CD14-positive monocyte (primary cell): ENCODE measurements at regions not wholly inside any gene's neighbourhood (a gene's known extent, or its start where the extent isn't known, plus 50 kb on each side); places are given as distances from the start of the nearest gene placed in this dataset.

Experiments
- DNase-seq, 3 donors: peaks; one replicate each; pipeline ENCODE4 v3.0.0-alpha.2; 2011 to 2022
- H2AFZ ChIP-seq: 2 replicates; pipeline ENCODE4 v1.6.0; 2012; ENCODE audit warnings: mild to moderate bottlenecking, low read depth, low read length, inconsistent platforms; ENCODE audit not compliant: insufficient read depth, poor library complexity, severe bottlenecking
- H3K27ac ChIP-seq, 2 donors: 1 replicate in 1 of 2; 2 replicates in 1 of 2; pipeline ENCODE4 v1.5.1; 2012 to 2013; ENCODE audit warnings: low read length in 2 of 2, control low read depth in 1 of 2, inconsistent platforms in 1 of 2, low read depth in 1 of 2, mild to moderate bottlenecking in 1 of 2
- H3K27me3 ChIP-seq, 2 donors: one replicate each; pipeline versions ENCODE4 v1.6.0 to v1.6.1; 2011 to 2013; ENCODE audit warnings: low read length in 2 of 2; ENCODE audit not compliant: control insufficient read depth in 2 of 2, insufficient read depth in 2 of 2
- H3K36me3 ChIP-seq, 2 donors: replicated peaks in 1 of 2; 1 replicate in 1 of 2; 2 replicates in 1 of 2; pipeline versions ENCODE4 v1.5.1 to v1.6.1; 2012 to 2013; ENCODE audit warnings: low read length in 2 of 2, control low read depth in 1 of 2, inconsistent platforms in 1 of 2, mild to moderate bottlenecking in 1 of 2; ENCODE audit not compliant: insufficient read depth in 2 of 2, control insufficient read depth in 1 of 2
- H3K4me1 ChIP-seq, 2 donors: 1 replicate in 1 of 2; 2 replicates in 1 of 2; pipeline versions ENCODE4 v1.5.1 to v1.6.1; 2012 to 2013; ENCODE audit warnings: low read length in 2 of 2, control low read depth in 1 of 2, inconsistent platforms in 1 of 2, mild to moderate bottlenecking in 1 of 2, moderate library complexity in 1 of 2; ENCODE audit not compliant: insufficient read depth in 2 of 2, control insufficient read depth in 1 of 2
- H3K4me2 ChIP-seq: replicated peaks from 2 replicates; pipeline ENCODE3; 2012; ENCODE audit warnings: low read length, moderate library complexity, mild to moderate bottlenecking; ENCODE audit not compliant: poor library complexity, severe bottlenecking; ENCODE audit errors: extremely low read depth
- H3K4me3 ChIP-seq, 3 experiments: fragments of 200-600 bp in 1 of 3; sonication (generic) in 1 of 3; replicated peaks in 1 of 3; 1 replicate in 2 of 3; 2 replicates in 1 of 3; pipeline ENCODE4 v1.5.1; 2011 to 2013; ENCODE audit warnings: low read length in 3 of 3, mild to moderate bottlenecking in 3 of 3, control low read depth in 2 of 3, low read depth in 2 of 3, inconsistent platforms in 1 of 3, moderate library complexity in 1 of 3
- H3K79me2 ChIP-seq: 2 replicates; pipeline ENCODE4 v1.6.0; 2012; ENCODE audit warnings: mild to moderate bottlenecking, control low read depth, inconsistent platforms, low read length, moderate library complexity; ENCODE audit not compliant: insufficient read depth
- H3K9ac ChIP-seq: 2 replicates; pipeline ENCODE4 v1.6.0; 2017; ENCODE audit warnings: low read length, mild to moderate bottlenecking; ENCODE audit not compliant: insufficient read depth, poor library complexity, severe bottlenecking
- H3K9me3 ChIP-seq, 2 donors: replicated peaks in 1 of 2; 1 replicate in 1 of 2; 2 replicates in 1 of 2; pipeline versions ENCODE4 v1.5.1 to v1.6.1; 2012 to 2013; ENCODE audit warnings: low read length in 2 of 2, control low read depth in 1 of 2; ENCODE audit not compliant: control insufficient read depth in 1 of 2, insufficient read depth in 1 of 2
- H4K20me1 ChIP-seq: 2 replicates; pipeline ENCODE4 v1.6.0; 2012; ENCODE audit warnings: mild to moderate bottlenecking, low read length, control low read depth, moderate library complexity; ENCODE audit not compliant: insufficient read depth
- H3K27ac Mint-ChIP-seq, 7 donors: one replicate each; pipeline ENCODE4 v1.8.0; 2020; ENCODE audit warnings: mild to moderate bottlenecking in 7 of 7, mixed read lengths in 7 of 7, moderate library complexity in 6 of 7, inconsistent platforms in 2 of 7
- H3K27me3 Mint-ChIP-seq, 3 donors: one replicate each; pipeline ENCODE4 v1.8.0; 2021 to 2022; ENCODE audit warnings: low read depth in 3 of 3, mild to moderate bottlenecking in 3 of 3, mixed read lengths in 3 of 3, moderate library complexity in 3 of 3, inconsistent platforms in 1 of 3
- H3K36me3 Mint-ChIP-seq, 2 donors: one replicate each; pipeline ENCODE4 v1.8.0; 2020; ENCODE audit warnings: mixed read lengths in 2 of 2, inconsistent platforms in 1 of 2, mild to moderate bottlenecking in 1 of 2
- H3K4me1 Mint-ChIP-seq: one replicate; pipeline ENCODE4 v1.8.0; 2020; ENCODE audit warnings: mild to moderate bottlenecking, mixed read lengths
- H3K4me3 Mint-ChIP-seq, 2 donors: one replicate each; pipeline ENCODE4 v1.8.0; 2020; ENCODE audit warnings: mild to moderate bottlenecking in 2 of 2, mixed read lengths in 2 of 2, moderate library complexity in 1 of 2
- H3K9me3 Mint-ChIP-seq, 7 donors: one replicate each; pipeline ENCODE4 v1.8.0; 2020 to 2022; ENCODE audit warnings: mixed read lengths in 7 of 7, mild to moderate bottlenecking in 6 of 7, moderate library complexity in 6 of 7, inconsistent platforms in 2 of 7
- CTCF ChIP-seq: fragments of 200-600 bp; IDR thresholded peaks from one replicate; pipeline ENCODE4 v1.8.0; 2022; ENCODE audit warnings: antibody characterized with exemption, mild to moderate bottlenecking
- WGBS: methylation state at CpG from one replicate; pipeline ENCODE4 v1.1.5; 2013; ENCODE audit warnings: missing lambda C conversion rate; ENCODE audit not compliant: insufficient coverage; 5-methylcytosine and 5-hydroxymethylcytosine counted together
- intact Hi-C, 2 donors: fragments of 100-400 bp; cut with micrococcal nuclease; formaldehyde crosslinking; loops; one replicate each; pipeline versions ENCODE4 v1.15.0 to v1.15.1; 2023

- intact Hi-C loops: no loop called here
- peaks cover 63% of the 10 kb centered on the region for H3K4me1 Mint-ChIP-seq
- 85% methylated on average over 4 of the region's 8 CpGs for WGBS
Observed at GRCh38 chr10:98320486-98321185, 52.6 kb upstream of the LOXL4 start.

GRCh38 chr10:98318861-98319260 is 50.9 kb upstream of the LOXL4 start:
- no peaks in the 10 kb centered on the region for H4K20me1 ChIP-seq
- no peak overlapping the region for H3K4me3 Mint-ChIP-seq
- TF ChIP-seq CTCF: no peak
- intact Hi-C loops: no loop called here
- H3K79me2 ChIP-seq: no peaks in the 10 kb centered on the region
- no peak overlapping the region for H3K4me2 ChIP-seq
- peaks cover 58 to 64% of the 10 kb centered on the region in 2 donors for H3K4me1 ChIP-seq
- peaks cover 69% of the 10 kb centered on the region for H3K4me1 Mint-ChIP-seq
- H2AFZ ChIP-seq: no peak overlapping the region
- H3K9ac ChIP-seq: no peak overlapping the region
- peaks cover 0 to 3% (median 0%) of the 10 kb centered on the region in 3 donors for H3K27me3 Mint-ChIP-seq
- H3K9me3 ChIP-seq: no peaks in the 10 kb centered on the region
- H3K4me3 ChIP-seq: no peak overlapping the region
- DNase-seq: no peak
- no peaks in the 10 kb centered on the region for H3K27me3 ChIP-seq
- no peaks in the 10 kb centered on the region for H3K36me3 ChIP-seq
- peak overlapping the region in 1 of 7 donors; percentile 31 for H3K27ac Mint-ChIP-seq
- H3K36me3 Mint-ChIP-seq: peaks cover 0 to 5% of the 10 kb centered on the region in 2 donors
- WGBS: 100% methylated on average over 1 of the region's 6 CpGs
- H3K27ac ChIP-seq: no peak overlapping the region
- H3K9me3 Mint-ChIP-seq: peaks cover 0 to 3% (median 0%) of the 10 kb centered on the region in 7 donors

More at GRCh38 chr10:98320486-98321185, 52.6 kb upstream of the LOXL4 start:
- H3K9me3 Mint-ChIP-seq: peaks cover 0 to 2% (median 0%) of the 10 kb centered on the region in 7 donors
- Histone ChIP-seq H3K27me3 (no peaks in the 10 kb centered on the region), H3K9me3 (no peaks in the 10 kb centered on the region), H3K36me3 (no peaks in the 10 kb centered on the region), H3K79me2 (no peaks in the 10 kb centered on the region), H3K4me2 (no peak overlapping the region), H3K4me1 (peaks cover 48 to 58% of the 10 kb centered on the region in 2 donors), H3K9ac (no peak overlapping the region), H3K4me3 (no peak overlapping the region), H4K20me1 (no peaks in the 10 kb centered on the region), H3K27ac (no peak overlapping the region), H2AFZ (no peak overlapping the region)
- no peak for TF ChIP-seq CTCF
- peaks cover 0 to 3% (median 0%) of the 10 kb centered on the region in 3 donors for H3K27me3 Mint-ChIP-seq
- DNase-seq: no peak
- H3K27ac Mint-ChIP-seq: peak overlapping the region in 1 of 7 donors; percentile 79
- H3K4me3 Mint-ChIP-seq: no peak overlapping the region
- H3K36me3 Mint-ChIP-seq: no peaks in the 10 kb centered on the region
